ENCODE measurements at regions not wholly inside any gene's neighbourhood (a gene's known extent, or its start where the extent isn't known, plus 50 kb on each side); places are given as distances from the start of the nearest gene placed in this dataset.

GRCh38 chr12:65756267-65756666, 68.0 kb upstream of the HMGA2 start:
- 87% methylated on average over 5 of the region's 5 CpGs for WGBS
- Histone ChIP-seq H3K36me3 (no peaks in the 10 kb centered on the region), H3K27me3 (peaks cover 0 to 11% (median 3%) of the 10 kb centered on the region in 4 donors), H3K27ac (replicated peaks in 1 of 4) (no peak overlapping the region), H3K4me3 (no peak overlapping the region), H3K9me3 (no peaks in the 10 kb centered on the region), H3K4me1 (no peaks in the 10 kb centered on the region)
- intact Hi-C loops (cut with DNase I) = no loop called here
- no peak for DNase-seq (ENCODE audit: extremely low spot score)
- no peak for TF ChIP-seq CTCF (IDR thresholded peaks at IDR 0.05)
- no peak for TF ChIP-seq POLR2A (IDR thresholded peaks at IDR 0.05; ENCODE audit: low read depth)
- TF ChIP-seq POLR2AphosphoS5 (IDR thresholded peaks at IDR 0.05) = no peak
- TF ChIP-seq EP300 (IDR thresholded peaks at IDR 0.05) = no peak

GRCh38 chr12:65756956-65757511, 67.2 kb upstream of the HMGA2 start:
- Histone ChIP-seq H3K4me1 (no peaks in the 10 kb centered on the region), H3K36me3 (no peaks in the 10 kb centered on the region), H3K9me3 (no peaks in the 10 kb centered on the region), H3K27me3 (peaks cover 0 to 11% (median 3%) of the 10 kb centered on the region in 4 donors), H3K27ac (replicated peaks in 1 of 4) (no peak overlapping the region), H3K4me3 (no peak overlapping the region)
- 34% methylated on average over 2 of the region's 2 CpGs for WGBS
- intact Hi-C loops (cut with DNase I) = no loop called here
- TF ChIP-seq POLR2A (IDR thresholded peaks at IDR 0.05; ENCODE audit: low read depth) (no peak), CTCF (IDR thresholded peaks at IDR 0.05) (no peak), POLR2AphosphoS5 (IDR thresholded peaks at IDR 0.05) (no peak), EP300 (IDR thresholded peaks at IDR 0.05) (no peak)
- DNase-seq (ENCODE audit: extremely low spot score) = no peak

GRCh38 chr12:65758401-65758800, 65.9 kb upstream of the HMGA2 start:
- TF ChIP-seq POLR2A (IDR thresholded peaks at IDR 0.05; ENCODE audit: low read depth) (no peak), POLR2AphosphoS5 (IDR thresholded peaks at IDR 0.05) (no peak), EP300 (IDR thresholded peaks at IDR 0.05) (no peak), CTCF (IDR thresholded peaks at IDR 0.05) (no peak)

GRCh38 chr12:65759735-65760134, 64.5 kb upstream of the HMGA2 start:
- TF ChIP-seq POLR2AphosphoS5 (IDR thresholded peaks at IDR 0.05) = no peak
- no peak for TF ChIP-seq CTCF (IDR thresholded peaks at IDR 0.05)
- TF ChIP-seq POLR2A (IDR thresholded peaks at IDR 0.05; ENCODE audit: low read depth) = no peak
- TF ChIP-seq EP300 (IDR thresholded peaks at IDR 0.05) = no peak
- H3K36me3 ChIP-seq = no peaks in the 10 kb centered on the region
- no peak overlapping the region for H3K4me3 ChIP-seq
- H3K9me3 ChIP-seq = no peaks in the 10 kb centered on the region
- 88% methylated on average over 8 of the region's 8 CpGs for WGBS
- H3K27me3 ChIP-seq = peaks cover 0 to 11% (median 3%) of the 10 kb centered on the region in 4 donors
- H3K27ac ChIP-seq (replicated peaks in 1 of 4) = no peak overlapping the region
- intact Hi-C loops (cut with DNase I) = no loop called here
- no peaks in the 10 kb centered on the region for H3K4me1 ChIP-seq
- no peak for DNase-seq (ENCODE audit: extremely low spot score)

More at GRCh38 chr12:65758401-65758800, 65.9 kb upstream of the HMGA2 start:
- Histone ChIP-seq H3K9me3 (no peaks in the 10 kb centered on the region), H3K4me1 (no peaks in the 10 kb centered on the region), H3K27ac (replicated peaks in 1 of 4) (no peak overlapping the region), H3K4me3 (no peak overlapping the region), H3K36me3 (no peaks in the 10 kb centered on the region), H3K27me3 (peaks cover 0 to 11% (median 3%) of the 10 kb centered on the region in 4 donors)
- intact Hi-C loops (cut with DNase I) = no loop called here
- DNase-seq (ENCODE audit: extremely low spot score) = no peak
- WGBS = 100% methylated on average over 1 of the region's 2 CpGs

- no peak for DNase-seq (ENCODE audit: extremely low spot score)
- TF ChIP-seq EP300 (IDR thresholded peaks at IDR 0.05) (no peak), CTCF (IDR thresholded peaks at IDR 0.05) (no peak), POLR2A (IDR thresholded peaks at IDR 0.05; ENCODE audit: low read depth) (no peak), POLR2AphosphoS5 (IDR thresholded peaks at IDR 0.05) (no peak)
- no peaks in the 10 kb centered on the region for H3K9me3 ChIP-seq
- no peak overlapping the region for H3K4me3 ChIP-seq
- WGBS = 51% methylated on average over 2 of the region's 2 CpGs
- H3K27ac ChIP-seq (replicated peaks in 1 of 4) = no peak overlapping the region
- intact Hi-C loops (cut with DNase I) = no loop called here
- H3K27me3 ChIP-seq = peaks cover 0 to 7% (median 3%) of the 10 kb centered on the region in 4 donors
- no peaks in the 10 kb centered on the region for H3K4me1 ChIP-seq
- no peaks in the 10 kb centered on the region for H3K36me3 ChIP-seq
These were observed 63.0 kb upstream of the HMGA2 start for GRCh38 chr12:65761301-65761700.
